ENCODE measurements at regions not wholly inside any gene's neighbourhood (a gene's known extent, or its start where the extent isn't known, plus 50 kb on each side); places are given as distances from the start of the nearest gene placed in this dataset.
"Not testable (repeated sequence)": the region's sequence is repeated elsewhere in the genome, so short reads cannot be mapped to it uniquely, and the experiment has no call there.

- no peak for DNase-seq (ENCODE audit: low read depth)
Observed at GRCh38 chr11:69219991-69220390, 64.3 kb downstream of the SMIM38 start.

- no peak for DNase-seq (ENCODE audit: low read depth)
Observed at GRCh38 chr11:69220561-69221051, 64.9 kb downstream of the SMIM38 start.

GRCh38 chr11:69221086-69221485 is 65.4 kb downstream of the SMIM38 start:
- no peak for DNase-seq (ENCODE audit: low read depth)

- not testable (repeated sequence) for DNase-seq (ENCODE audit: low read depth)
Observed at GRCh38 chr11:69221636-69222035, 65.9 kb downstream of the SMIM38 start.

GRCh38 chr11:69227271-69227670 is 66.7 kb upstream of the MYEOV start:
- DNase-seq (ENCODE audit: low read depth): no peak

GRCh38 chr11:69229511-69229910 is 64.4 kb upstream of the MYEOV start:
- no peak for DNase-seq (ENCODE audit: low read depth)

- no peak for DNase-seq (ENCODE audit: low read depth)
Observed at GRCh38 chr11:69230856-69231425, 63.0 kb upstream of the MYEOV start.

GRCh38 chr11:69231466-69232018 is 62.4 kb upstream of the MYEOV start:
- DNase-seq (ENCODE audit: low read depth): no peak

GRCh38 chr11:69232821-69233743 is 60.9 kb upstream of the MYEOV start:
- no peak for DNase-seq (ENCODE audit: low read depth)

GRCh38 chr11:69233744-69234570 is 60.0 kb upstream of the MYEOV start:
- no peak for DNase-seq (ENCODE audit: low read depth)

- DNase-seq (ENCODE audit: low read depth): no peak
Observed at GRCh38 chr11:69234740-69235710, 58.9 kb upstream of the MYEOV start.

- no peak for DNase-seq (ENCODE audit: low read depth)
Observed at GRCh38 chr11:69238573-69239351, 55.2 kb upstream of the MYEOV start.

GRCh38 chr11:69239641-69240040 is 54.3 kb upstream of the MYEOV start:
- DNase-seq (ENCODE audit: low read depth): no peak

GRCh38 chr11:69240332-69241074 is 53.5 kb upstream of the MYEOV start:
- DNase-seq (ENCODE audit: low read depth): no peak

- DNase-seq (ENCODE audit: low read depth): no peak
Observed at GRCh38 chr11:69241075-69241740, 52.7 kb upstream of the MYEOV start.

- no peak for DNase-seq (ENCODE audit: low read depth)
Observed at GRCh38 chr11:69241844-69242243, 52.1 kb upstream of the MYEOV start.

GRCh38 chr11:69242266-69242920 is 51.6 kb upstream of the MYEOV start:
- DNase-seq (ENCODE audit: low read depth): no peak

- no peak for DNase-seq (ENCODE audit: low read depth)
Observed at GRCh38 chr11:69243496-69244200, 50.3 kb upstream of the MYEOV start.
